ENCODE measurements at regions not wholly inside any gene's neighbourhood (a gene's known extent, or its start where the extent isn't known, plus 50 kb on each side); places are given as distances from the start of the nearest gene placed in this dataset.

DNA sequence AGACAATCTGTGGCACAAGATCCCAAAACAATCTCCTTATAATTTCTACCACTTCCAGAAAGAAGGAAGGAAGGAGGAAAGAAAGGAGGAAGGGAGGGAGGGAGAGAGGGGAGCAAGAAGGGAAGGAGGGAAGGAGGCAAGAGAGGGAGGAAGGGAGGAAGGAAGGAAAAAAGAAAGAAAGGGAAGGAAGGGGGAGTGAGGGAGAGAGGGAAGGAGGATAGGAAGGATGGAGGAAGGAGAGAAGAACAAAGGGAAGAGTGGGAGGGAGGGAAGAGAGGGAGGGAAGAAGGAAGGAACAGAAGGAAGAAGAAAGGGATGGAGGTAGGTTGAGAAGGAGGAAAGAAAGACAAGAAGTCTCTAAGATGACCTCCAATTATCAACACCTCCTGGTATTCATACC lies 185.5 kb upstream of the NFE2L3 start:
- DNase-seq = no peak

DNA sequence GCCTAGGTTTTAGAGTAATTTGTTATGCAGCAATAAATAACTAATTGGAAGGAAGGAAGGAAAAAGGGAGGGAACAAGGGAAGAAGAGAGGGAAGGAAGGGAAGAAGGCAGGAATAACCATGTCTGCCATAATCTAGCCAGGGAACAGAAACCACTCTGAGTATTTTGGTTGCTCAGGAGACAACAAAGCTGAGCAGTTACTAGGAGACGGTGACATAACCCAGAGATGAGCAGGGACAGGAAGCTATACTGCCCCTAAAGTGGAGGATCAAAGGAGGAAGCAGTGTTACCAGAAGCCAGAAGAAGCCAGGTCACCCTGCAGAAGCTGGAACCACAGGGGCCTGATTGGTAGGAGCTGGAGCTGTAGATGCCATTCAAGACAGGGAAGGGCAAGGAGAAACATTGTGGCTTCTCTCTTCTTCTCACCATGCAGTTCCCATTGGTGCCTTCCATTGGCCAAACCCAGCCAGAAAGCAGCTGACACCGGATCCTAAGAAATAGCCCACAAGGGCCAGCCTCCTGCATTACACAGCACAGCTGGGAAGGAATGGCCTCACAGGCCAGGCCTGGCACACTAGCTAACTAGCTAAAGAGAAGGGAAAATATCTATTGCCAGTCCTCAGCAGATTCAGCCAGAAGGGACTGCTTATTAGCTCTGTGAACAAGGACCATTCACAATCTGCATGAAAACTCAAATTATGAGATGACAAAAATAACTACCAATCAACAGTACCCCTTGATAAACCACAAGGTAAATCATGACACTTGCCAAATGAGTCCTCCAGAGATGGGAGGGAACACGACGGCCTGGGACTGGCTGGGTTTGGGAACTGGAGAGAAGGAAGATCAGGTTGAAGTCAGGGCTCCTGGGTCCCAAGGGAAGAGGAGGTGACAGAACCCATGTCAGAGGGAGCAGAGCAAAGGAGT lies 184.5 kb upstream of the NFE2L3 start:
- DNase-seq = no peak

DNA sequence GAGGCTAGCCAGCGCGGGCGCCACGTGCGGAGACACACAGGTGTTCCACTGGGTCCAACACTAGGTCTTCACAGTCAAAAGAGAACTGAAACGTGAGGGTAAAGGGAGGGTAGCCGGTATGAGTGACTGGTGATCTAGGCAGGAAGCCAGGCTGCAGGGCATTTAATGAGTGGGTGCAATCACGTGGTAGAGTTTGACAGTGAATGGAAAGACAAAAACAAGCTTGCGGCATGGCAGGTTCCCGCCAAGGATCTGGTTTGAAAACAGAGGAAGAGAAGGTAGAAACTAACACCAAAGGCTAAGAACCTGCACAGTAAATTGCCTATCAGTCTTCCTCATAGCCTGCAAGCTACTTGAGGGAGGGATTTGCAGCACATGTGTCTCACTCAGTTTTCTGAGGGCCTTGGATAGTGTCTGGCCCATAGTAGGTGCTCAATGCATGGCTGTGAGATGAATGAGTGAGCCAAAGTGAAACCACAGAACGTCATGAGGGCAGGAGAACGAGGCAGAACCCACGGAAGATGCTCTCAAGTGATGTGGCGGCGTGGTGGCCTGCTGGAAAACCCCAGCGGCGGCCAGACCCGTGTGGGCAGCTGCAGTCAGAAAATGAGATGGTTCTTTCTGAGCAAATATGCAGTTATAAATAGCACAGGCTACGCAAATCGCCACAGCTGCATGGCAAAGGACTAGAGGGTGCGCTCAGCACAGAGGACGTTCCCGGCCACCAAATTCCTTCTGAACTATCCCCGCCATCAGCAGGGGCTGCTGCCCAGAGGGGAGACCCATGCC lies 183.6 kb upstream of the NFE2L3 start:
- DNase-seq = no peak

DNA sequence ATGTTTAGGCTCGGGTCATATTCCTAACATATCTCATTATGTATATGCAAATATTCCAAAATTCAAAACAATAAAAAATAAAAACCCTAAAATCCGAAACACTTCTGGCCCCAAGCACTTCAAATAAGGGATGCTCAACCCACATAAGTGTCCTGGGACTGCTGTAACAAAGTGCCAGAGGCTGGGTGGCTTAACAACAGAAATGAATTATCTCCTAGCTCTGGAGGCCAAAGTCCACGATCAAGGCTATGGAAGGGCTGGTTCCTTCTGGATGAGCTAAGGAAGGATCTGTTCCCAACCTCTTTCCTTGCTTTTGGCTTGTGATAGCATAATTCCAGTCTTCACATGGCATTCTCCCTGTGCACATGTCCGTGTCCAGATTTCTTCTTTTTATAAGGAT lies 181.6 kb upstream of the NFE2L3 start:
- DNase-seq = no peak

DNA sequence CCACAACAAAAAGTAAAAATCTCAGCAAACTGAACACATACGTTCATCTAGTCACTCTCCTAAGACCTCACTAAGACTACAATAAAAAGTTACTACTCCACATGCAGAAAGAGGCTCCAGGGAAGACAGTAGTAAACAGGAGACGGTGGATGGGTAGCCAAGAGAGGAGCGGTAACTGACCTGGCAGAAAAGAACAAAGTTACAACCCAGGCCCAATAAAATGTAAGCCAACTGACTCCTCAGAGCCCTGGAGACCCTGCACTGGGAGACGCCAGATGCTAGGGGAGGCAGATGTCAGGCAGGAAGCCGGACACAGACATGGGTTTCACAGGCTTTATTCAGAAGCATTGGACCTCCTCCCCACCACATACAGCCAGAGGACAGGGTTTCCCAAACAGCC lies 181.1 kb upstream of the NFE2L3 start:
- DNase-seq = no peak

DNA sequence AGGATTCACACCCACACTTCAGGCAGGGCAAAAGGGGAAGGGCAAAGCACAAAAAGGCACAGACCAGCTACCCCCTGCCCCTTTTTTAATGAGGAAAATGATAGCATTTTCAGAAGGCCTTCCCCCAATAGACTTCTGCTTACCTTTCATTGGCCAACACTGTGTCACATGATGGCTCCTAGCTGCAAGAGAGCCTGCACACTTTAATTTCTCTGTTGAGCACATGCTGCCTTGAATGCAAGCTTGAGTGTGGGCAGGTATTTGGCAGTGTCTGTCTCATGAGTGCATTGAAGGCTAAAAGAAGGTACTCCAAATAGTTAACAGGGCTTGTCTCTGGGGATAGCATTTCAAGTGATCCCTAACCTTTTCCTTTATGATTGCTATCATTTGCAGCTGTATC lies 175.4 kb upstream of the NFE2L3 start:
- DNase-seq = no peak

DNA sequence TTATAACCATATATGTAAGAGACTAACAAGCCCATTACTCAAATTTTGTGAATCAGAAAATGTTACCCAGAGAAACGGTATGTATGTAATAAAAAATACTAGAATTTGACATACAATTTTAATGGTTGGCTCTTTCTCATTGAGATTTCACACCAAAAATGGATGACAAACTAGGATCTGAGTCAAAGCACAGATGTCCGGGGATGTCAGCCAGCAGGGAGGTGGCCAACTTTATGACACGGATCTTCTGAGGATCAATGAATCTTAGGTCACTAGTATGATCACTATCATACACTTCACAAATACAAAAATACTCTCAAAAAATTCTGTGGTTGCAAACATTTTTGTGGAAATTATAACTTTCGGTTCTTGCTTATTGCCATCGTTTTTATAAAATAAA lies 173.5 kb upstream of the NFE2L3 start:
- DNase-seq = no peak

DNA sequence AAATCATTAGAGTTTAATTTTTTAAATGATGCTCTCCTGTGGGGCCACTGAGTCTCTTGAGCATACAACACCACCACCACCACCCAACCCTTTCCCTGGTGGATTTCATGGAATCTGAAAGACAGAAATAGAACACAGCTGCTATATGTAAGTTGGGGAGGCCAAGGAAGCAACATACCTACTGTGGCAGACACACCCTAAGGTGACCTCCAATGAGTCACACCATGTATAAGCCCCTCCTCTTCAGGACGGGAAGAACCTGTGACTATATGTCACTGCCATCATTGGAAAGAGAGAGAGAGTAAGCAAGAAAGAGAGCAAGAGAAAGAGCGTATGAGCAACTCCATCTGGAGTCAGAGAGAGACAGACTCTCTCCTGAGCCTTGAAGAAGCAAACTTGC lies 172.4 kb upstream of the NFE2L3 start:
- DNase-seq = no peak

DNA sequence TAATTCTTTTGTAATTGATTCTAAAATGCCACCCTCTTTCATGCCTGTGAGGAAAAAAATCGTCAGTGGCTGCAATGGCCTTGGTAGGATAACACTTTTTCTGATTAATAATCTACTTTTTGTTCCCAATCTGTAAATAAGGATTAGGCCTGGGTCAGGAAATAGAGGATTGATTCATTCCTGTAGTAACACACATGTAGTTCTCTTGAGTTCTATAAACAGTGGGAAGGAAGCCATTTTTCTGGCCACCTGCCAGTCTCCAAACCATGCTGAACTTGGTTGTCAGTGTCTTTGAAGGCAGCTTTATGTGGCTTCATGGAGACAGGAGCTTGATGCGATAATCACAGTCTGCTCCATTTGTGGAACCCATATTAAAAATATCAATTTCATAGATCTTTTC lies 169.3 kb upstream of the NFE2L3 start:
- DNase-seq = no peak

DNA sequence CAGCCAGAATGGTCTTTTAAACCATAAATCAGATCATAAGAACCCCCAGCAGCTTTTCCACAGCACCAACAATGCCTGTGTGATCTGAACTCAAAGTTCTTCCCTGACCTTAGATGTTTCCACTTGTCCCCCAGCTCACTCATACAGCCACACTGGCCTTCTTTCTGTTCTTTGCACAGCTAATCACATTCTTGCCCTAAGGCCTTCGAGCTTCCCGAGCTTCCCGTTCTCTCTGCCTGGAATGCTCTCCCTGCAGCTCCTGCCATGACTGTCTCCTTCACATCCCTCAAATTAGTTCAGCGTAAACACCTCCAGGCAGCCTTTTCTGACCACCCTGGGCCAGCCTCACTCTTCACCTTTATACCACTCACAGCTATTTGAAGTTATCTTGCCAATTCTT lies 166.8 kb upstream of the NFE2L3 start:
- no peak for DNase-seq

DNA sequence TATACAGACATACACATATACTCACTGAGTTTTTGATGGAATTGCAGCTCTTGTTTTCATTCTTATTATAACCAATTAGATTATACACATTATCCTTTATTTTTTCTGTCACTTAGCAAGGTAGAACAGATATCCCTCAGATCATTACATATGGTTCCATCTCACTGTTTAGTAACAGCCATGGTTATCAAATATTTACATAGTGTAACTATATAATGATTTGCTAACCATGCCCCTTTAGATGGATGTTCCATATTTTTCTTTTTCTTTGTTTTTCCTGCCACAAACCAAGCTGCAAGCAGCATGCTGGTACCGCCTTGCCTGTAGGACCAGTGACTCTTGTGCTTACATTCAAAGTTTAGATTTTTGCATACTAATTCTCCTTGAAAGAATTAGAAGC lies 163.4 kb upstream of the NFE2L3 start:
- DNase-seq = no peak

DNA sequence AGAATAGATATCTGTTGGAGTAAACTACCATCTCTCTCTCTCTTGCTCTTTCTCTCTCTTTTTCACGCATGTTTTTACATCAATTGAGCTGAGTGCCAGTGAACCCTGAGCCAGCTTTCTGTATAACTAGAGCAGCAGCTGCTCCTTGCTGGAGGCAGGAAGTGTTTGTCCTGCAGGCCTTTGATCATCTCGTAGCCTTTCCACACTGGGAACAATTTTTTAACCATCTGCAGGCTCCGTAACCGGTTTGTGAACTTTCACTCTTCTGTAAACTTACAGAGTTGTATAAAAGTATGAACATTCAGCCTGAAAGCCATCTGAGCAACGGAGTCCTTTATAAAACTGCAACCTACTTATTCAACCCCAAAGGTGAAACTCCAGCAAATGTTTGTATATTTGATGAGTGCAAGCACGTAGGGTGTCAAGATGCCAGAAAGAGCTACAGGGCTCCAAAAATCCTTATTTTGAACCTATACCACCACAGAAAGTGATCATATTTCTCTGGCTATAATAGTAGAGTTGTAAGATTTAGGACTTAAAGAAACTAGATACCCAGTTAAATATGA lies 162.8 kb upstream of the NFE2L3 start:
- no peak for DNase-seq

DNA sequence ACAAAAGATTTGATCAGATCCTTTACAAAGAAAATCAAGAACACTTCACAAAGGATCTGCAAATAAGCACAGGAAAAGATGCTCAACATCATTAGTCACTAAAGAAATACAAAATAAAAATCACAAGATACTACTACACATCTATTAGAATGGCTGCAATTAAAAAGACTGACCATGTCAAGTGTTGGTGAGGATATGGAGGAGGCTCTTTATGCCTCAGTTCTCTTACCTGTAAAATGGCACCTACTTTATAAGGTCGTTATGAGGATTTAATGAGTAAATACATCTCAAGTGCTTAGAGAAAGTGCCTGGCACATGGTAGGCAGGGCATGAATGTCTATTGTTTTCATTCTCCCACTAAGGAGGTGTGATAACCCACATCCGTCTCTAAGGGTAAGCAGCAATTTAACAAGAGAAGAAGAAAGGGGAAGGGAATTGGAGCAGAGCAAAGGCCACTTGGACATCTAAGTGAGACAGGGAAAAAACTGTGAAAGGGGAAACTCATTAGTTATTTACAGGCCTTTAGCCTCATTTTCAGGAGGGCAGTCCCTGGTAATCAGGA lies 157.5 kb upstream of the NFE2L3 start:
- no peak for DNase-seq

DNA sequence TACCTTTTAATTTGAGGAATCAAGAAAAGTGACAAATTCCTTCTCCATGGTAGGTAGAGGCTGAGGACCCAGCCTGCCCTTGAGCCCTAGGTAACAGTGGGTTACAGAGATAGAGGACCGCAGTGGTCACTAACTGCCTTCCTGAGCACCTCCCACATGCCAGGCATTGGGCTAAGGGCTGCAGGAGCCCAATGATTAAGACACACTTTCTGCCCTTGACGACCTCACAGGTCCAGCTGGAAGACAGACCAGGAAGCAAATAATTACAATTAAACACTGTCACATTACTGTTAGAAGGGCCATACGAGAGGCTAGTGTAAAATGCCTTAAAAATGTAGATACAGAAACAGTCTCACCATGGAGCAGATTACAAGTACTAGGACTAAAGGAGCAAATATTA lies 156.8 kb upstream of the NFE2L3 start:
- DNase-seq = no peak

DNA sequence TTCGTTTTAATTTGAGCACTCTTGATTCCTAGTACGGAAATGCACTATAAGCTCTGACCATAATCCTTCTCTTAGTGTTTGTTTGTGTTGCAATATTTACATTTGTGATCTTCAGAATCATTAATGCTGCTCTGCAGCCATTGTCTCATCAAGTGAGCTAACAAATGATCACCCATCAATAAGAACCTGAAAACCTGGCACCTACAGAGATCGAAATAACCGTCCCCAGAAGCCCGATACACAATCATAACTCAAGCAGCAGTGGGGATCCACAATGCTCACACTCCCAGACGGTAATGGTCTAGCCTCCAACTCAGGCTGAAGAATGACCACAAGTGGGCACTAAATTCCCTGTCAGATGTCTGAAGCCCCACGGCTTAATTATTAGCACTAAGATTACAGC lies 156.0 kb upstream of the NFE2L3 start:
- no peak for DNase-seq

DNA sequence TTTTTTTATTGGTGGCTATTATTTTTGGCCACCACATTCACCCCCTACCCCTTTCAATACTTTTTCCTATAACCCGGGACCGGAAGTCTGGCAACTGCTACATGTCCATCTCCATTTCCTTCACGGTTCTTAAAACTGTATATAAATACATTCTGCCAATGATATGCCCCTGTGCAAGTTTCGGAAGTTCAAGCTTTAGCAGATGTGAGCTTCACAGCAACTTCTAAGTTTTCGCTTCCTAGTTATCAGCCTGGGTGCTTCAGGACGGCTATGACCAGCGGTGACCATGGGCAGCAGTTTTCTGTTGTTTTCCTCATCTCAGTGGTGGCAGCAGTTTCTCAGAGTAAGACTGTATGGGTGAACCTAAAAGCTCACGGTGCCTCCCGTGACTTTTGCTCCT lies 153.5 kb upstream of the NFE2L3 start:
- DNase-seq = no peak

DNA sequence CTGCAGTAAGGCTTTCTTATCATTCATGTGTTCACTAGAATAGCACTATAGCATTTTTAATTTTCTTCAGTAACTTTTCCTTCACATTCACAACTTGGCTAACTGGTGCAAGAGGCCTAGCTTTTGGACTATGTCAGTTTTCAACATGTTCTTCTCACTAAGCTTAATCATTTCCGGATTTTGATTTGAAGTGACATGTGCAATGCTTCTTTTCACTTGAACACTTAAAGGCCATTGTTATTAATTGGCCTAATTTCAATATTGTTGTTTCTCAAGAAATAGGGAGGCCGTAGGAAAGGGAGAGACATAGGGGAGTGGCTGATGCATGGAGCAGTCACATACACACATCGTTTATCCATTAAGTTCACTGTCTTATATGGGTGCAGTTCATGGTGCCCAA lies 151.2 kb upstream of the NFE2L3 start:
- DNase-seq = no peak

DNA sequence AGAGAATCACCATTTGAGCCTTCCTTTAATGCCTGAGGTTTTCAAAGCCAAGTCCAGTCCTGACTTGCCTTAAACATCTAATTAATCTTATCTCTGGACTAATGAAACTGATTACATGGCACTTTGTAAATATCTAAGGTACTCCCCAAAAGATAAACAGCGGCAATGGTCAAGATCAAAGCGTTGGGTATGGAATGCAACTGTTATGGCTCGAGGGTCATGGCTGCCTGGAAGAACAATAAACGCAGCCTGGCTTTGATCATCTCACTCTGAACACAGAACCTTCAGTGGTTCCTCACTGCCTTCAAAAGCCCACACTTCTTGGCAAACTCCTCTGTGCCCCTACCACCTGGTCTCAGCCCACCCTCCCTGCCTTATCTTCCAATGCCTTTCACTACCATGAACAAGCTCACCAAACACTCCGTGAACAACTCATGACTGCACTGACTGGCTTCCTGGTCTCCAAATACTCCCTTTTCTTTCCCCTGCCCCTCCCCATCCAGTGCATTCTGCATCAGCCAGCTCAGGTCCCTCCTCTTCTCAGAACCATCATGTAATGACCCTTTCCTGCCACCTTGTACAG lies 150.2 kb upstream of the NFE2L3 start:
- DNase-seq = no peak

DNA sequence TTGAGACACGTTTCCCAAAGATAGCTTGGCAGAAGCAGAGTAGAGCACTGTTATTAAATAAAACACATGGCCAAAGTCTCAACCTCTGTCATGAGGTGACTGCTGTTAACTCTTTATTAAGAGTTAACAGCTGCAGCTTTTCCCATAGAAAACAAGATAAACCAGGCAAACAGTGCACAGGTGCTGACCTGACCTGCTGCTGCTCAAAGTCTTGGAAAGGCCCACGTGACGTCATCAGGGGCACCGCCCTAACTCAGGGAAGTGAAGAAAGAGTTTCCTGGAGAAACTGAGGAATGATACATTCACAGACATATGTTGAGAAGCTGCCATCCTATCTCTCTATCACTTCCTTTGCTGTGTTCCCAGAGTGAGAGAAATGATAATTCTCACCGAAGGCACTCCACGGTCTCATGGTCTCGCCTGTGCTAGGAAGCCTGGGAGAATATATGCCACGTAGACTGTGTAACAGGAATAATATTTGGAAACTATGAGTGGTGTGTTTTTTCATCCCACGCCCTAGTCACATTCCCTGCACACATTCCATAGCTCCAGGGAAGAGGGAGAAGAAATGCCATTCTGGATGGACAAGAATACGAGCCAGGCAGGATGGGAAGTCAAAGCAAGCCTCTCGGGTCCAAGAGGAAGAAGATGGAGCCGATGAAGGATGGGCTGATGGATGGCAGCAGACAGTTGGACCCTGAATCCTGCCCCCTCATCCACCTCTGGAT lies 146.2 kb upstream of the NFE2L3 start:
- DNase-seq = no peak

DNA sequence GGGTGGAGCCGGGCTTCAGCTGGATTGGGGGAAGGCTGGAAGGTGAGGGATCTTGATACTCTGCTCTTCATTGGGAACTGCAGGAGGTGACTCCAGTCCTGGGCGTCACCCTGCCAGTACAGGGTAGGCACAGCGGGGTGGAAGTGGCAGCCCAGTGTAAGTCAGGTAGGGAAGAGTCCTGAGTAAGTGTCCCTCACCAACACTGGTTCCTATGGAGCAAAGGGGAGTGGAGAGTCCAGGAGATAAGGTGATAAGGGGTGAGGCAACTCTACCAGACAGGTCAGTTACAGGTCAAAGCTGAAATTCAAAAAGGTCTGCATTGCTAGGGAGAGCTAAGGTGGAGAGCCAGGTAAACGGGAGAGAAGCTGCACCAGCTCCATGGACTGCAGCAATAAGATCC lies 145.6 kb upstream of the NFE2L3 start:
- no peak for DNase-seq

DNA sequence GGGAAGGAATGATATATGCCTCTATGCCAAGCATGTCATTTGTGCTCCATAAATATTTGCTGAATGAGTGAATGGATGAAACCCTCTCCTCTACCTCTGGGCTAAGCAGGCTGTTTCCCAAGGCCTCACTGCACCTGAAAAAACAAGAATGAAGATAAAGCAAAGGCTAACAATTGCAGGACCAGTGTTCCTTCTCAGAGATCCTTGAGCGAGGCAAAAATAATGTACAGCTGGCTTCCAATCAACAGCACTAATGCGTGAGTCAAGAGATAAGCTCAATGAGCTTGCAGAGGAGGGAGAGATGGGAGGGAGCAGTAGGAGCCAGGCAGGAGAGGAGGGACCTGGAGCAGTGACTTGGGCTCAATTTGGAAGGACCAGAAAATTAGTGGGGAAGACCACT lies 144.5 kb upstream of the NFE2L3 start:
- DNase-seq = no peak
